ENCODE measurements at regions not wholly inside any gene's neighbourhood (a gene's known extent, or its start where the extent isn't known, plus 50 kb on each side); places are given as distances from the start of the nearest gene placed in this dataset.
A peak's percentile ranks its signal among the peaks of the same experiment; 100 is the strongest.

DNA sequence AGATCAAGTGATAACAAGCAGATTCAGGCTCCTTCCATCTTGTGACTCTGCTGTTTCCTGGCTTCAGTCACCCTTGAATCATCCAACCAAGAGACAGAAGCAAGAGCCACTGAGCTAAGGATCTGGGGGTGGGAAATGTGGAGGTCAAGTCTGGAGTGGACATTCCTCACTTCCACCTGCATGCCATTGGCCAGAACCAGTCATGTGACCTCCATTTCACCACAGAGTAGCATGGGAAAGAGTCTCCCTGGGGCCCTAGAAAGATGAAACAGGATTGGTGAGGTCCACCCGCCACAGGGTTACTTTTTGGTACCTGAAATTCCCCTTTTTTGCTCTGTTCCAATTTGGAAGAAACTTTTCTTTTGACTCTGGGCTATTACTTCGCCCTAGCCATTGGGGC lies 1006.0 kb upstream of the EEF2KMT start (continued):
- no peak for TF ChIP-seq ZNF664 (tag by site-specific recombination; IDR thresholded peaks at IDR 0.05)
- TF ChIP-seq ELK4 (IDR thresholded peaks at IDR 0.05; ENCODE audit: borderline replicate concordance, low read depth, low read length), result no peak
- TF ChIP-seq YY2 (tag by site-specific recombination; IDR thresholded peaks at IDR 0.05), result no peak
- no peak for TF ChIP-seq ZNF302 (tag by site-specific recombination; IDR thresholded peaks at IDR 0.05; ENCODE audit: low read depth)
- TF ChIP-seq, protein P1, sequence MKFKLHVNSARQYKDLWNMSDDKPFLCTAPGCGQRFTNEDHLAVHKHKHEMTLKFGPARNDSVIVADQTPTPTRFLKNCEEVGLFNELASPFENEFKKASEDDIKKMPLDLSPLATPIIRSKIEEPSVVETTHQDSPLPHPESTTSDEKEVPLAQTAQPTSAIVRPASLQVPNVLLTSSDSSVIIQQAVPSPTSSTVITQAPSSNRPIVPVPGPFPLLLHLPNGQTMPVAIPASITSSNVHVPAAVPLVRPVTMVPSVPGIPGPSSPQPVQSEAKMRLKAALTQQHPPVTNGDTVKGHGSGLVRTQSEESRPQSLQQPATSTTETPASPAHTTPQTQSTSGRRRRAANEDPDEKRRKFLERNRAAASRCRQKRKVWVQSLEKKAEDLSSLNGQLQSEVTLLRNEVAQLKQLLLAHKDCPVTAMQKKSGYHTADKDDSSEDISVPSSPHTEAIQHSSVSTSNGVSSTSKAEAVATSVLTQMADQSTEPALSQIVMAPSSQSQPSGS (tag by site-specific recombination; IDR thresholded peaks at IDR 0.05; ENCODE audit: low read depth), result no peak
- TF ChIP-seq ZNF549 (tag by site-specific recombination; IDR thresholded peaks at IDR 0.05), result no peak
- TF ChIP-seq, protein P2, sequence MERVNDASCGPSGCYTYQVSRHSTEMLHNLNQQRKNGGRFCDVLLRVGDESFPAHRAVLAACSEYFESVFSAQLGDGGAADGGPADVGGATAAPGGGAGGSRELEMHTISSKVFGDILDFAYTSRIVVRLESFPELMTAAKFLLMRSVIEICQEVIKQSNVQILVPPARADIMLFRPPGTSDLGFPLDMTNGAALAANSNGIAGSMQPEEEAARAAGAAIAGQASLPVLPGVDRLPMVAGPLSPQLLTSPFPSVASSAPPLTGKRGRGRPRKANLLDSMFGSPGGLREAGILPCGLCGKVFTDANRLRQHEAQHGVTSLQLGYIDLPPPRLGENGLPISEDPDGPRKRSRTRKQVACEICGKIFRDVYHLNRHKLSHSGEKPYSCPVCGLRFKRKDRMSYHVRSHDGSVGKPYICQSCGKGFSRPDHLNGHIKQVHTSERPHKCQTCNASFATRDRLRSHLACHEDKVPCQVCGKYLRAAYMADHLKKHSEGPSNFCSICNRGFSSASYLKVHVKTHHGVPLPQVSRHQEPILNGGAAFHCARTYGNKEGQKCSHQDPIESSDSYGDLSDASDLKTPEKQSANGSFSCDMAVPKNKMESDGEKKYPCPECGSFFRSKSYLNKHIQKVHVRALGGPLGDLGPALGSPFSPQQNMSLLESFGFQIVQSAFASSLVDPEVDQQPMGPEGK (tag by site-specific recombination; IDR thresholded peaks at IDR 0.05), result no peak

DNA sequence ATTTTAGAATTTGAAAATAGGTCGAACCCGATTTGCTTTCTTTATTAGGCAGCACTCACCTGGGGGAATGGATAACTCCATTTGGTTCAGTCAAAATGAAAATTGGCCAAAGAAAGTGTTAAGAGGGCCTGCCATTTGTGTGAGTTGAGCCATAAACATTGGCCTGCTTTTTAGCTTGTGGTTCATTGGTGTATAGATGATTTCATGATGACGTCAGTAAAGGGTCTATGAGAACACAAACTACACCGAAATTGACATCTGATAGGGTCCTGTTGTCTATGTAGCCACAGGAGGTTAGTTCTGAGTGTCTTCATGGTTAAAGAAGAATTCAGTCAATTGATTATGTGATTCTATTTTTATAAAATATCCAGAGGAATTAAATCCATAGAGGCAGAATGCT lies 1001.5 kb upstream of the EEF2KMT start:
- ChIA-PET POLR2A (no interaction called here), CTCF (no interaction called here)
- no peak overlapping the region for H3K27ac ChIP-seq (ENCODE audit: extremely low read depth, low read depth, low read length)
- TF ChIP-seq, protein P1 (tag by site-specific recombination; IDR thresholded peaks at IDR 0.05; ENCODE audit: low read depth), result 0 out of 2 replicates have a peak, but pooled peaks have one; percentile 20
- TF ChIP-seq ZNF24 (tag by site-specific recombination; IDR thresholded peaks at IDR 0.05), result no peak
- no peaks in the 10 kb centered on the region for H3K4me1 ChIP-seq (ENCODE audit: control insufficient read depth, insufficient read depth, low read length)
- no peaks in the 10 kb centered on the region for H3K36me3 ChIP-seq (ENCODE audit: control insufficient read depth in 2 of 2, insufficient read depth in 1 of 2, low read length in 2 of 2)
- H3K4me3 ChIP-seq (ENCODE audit: low read depth, low read length), result no peak overlapping the region
- no peaks in the 10 kb centered on the region for H3K9me3 ChIP-seq (ENCODE audit: control insufficient read depth, insufficient read depth, low read depth, low read length)

- H3K4me1 ChIP-seq (ENCODE audit: control insufficient read depth, insufficient read depth, low read length), result no peaks in the 10 kb centered on the region
- ChIA-PET CTCF (no interaction called here), POLR2A (no interaction called here)
- no peaks in the 10 kb centered on the region for H3K36me3 ChIP-seq (ENCODE audit: control insufficient read depth in 2 of 2, insufficient read depth in 1 of 2, low read length in 2 of 2)
- TF ChIP-seq ZNF112 (tag by site-specific recombination; IDR thresholded peaks at IDR 0.05) (no peak), ZNF629 (tag by site-specific recombination; IDR thresholded peaks at IDR 0.05) (no peak)
- TF ChIP-seq, protein P3, sequence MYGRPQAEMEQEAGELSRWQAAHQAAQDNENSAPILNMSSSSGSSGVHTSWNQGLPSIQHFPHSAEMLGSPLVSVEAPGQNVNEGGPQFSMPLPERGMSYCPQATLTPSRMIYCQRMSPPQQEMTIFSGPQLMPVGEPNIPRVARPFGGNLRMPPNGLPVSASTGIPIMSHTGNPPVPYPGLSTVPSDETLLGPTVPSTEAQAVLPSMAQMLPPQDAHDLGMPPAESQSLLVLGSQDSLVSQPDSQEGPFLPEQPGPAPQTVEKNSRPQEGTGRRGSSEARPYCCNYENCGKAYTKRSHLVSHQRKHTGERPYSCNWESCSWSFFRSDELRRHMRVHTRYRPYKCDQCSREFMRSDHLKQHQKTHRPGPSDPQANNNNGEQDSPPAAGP (tag by site-specific recombination; IDR thresholded peaks at IDR 0.05), result no peak
- TF ChIP-seq, protein P4, sequence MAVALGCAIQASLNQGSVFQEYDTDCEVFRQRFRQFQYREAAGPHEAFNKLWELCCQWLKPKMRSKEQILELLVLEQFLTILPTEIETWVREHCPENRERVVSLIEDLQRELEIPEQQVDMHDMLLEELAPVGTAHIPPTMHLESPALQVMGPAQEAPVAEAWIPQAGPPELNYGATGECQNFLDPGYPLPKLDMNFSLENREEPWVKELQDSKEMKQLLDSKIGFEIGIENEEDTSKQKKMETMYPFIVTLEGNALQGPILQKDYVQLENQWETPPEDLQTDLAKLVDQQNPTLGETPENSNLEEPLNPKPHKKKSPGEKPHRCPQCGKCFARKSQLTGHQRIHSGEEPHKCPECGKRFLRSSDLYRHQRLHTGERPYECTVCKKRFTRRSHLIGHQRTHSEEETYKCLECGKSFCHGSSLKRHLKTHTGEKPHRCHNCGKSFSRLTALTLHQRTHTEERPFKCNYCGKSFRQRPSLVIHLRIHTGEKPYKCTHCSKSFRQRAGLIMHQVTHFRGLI (tag by site-specific recombination; IDR thresholded peaks at IDR 0.05), result no peak
- H3K27ac ChIP-seq (ENCODE audit: extremely low read depth, low read depth, low read length), result no peak overlapping the region
- H3K9me3 ChIP-seq (ENCODE audit: control insufficient read depth, insufficient read depth, low read depth, low read length), result no peaks in the 10 kb centered on the region
- no peak overlapping the region for H3K4me3 ChIP-seq (ENCODE audit: low read depth, low read length)
Observed at GRCh38 chr16:6096931-6097670, 999.5 kb upstream of the EEF2KMT start.

Measured in HEK293 (cell line).